Lower lobe of right lung (tissue), 2 donors: ENCODE measurements at regions not wholly inside any gene's neighbourhood (a gene's known extent, or its start where the extent isn't known, plus 50 kb on each side); places are given as distances from the start of the nearest gene placed in this dataset.

Source experiments
- ATAC-seq, 2 donors: fragments of 200-7000 bp; cut with Tn5 transposase; one replicate each; pipeline ENCODE4 v1.9.1; 2020 to 2022; ENCODE audit warnings: mild to moderate bottlenecking in 2 of 2, moderate library complexity in 2 of 2
- DNase-seq: peaks from one replicate; pipeline ENCODE4 v3.0.0-alpha.2; 2020
- H3K27ac ChIP-seq: fragments of 200-600 bp; one replicate; pipeline ENCODE4 v1.8.0; 2022
- H3K27me3 ChIP-seq: fragments of 200-600 bp; one replicate; pipeline ENCODE4 v1.8.0; 2022; ENCODE audit warnings: low read depth
- H3K36me3 ChIP-seq: fragments of 200-600 bp; one replicate; pipeline ENCODE4 v1.8.0; 2022; ENCODE audit warnings: mild to moderate bottlenecking
- H3K4me1 ChIP-seq: fragments of 200-600 bp; one replicate; pipeline ENCODE4 v1.8.0; 2022
- H3K4me3 ChIP-seq: fragments of 200-600 bp; one replicate; pipeline ENCODE4 v1.8.0; 2022; ENCODE audit warnings: mild to moderate bottlenecking
- H3K9me3 ChIP-seq: fragments of 200-600 bp; one replicate; pipeline ENCODE4 v1.8.0; 2022
- CTCF ChIP-seq: fragments of 200-600 bp; IDR thresholded peaks from one replicate; pipeline ENCODE4 v1.8.0; 2022; ENCODE audit warnings: antibody characterized with exemption, mild to moderate bottlenecking
- intact Hi-C: fragments of 100-400 bp; cut with DNase I; formaldehyde crosslinking; loops from one replicate; pipeline ENCODE4 v1.11.0; 2022
- donor health status: DM: no; HTN: yes; CAD: no; lungs with severe emphysema.

DNA sequence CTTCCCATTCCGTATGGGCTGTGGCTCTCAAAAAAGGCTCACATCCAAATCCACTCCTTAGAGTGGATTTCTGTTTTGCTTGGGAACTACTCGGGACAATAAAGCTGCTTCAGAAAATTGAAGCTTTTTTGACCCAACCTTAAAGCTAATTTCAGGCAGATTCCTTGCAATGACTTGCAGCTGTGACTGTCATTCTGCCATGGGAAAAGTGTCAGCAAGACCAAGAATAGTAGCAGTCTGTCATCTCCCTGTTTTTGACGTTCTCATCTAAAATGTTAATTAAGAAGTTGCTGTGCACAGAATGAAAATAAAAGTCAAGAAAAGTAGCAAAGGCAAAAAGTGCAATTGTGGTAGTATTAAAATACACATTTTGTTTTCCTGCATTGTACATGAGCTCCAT is 304.7 kb downstream of the COG6 start:
- H3K36me3 ChIP-seq = no peaks in the 10 kb centered on the region
- no peak overlapping the region for H3K27ac ChIP-seq
- no peak overlapping the region for H3K4me3 ChIP-seq
- no peaks in the 10 kb centered on the region for H3K9me3 ChIP-seq
- intact Hi-C loops = no loop called here
- H3K27me3 ChIP-seq = no peaks in the 10 kb centered on the region
- H3K4me1 ChIP-seq = peaks cover 5% of the 10 kb centered on the region
- DNase-seq = no peak
- no peak for TF ChIP-seq CTCF
- no peak for ATAC-seq

DNA sequence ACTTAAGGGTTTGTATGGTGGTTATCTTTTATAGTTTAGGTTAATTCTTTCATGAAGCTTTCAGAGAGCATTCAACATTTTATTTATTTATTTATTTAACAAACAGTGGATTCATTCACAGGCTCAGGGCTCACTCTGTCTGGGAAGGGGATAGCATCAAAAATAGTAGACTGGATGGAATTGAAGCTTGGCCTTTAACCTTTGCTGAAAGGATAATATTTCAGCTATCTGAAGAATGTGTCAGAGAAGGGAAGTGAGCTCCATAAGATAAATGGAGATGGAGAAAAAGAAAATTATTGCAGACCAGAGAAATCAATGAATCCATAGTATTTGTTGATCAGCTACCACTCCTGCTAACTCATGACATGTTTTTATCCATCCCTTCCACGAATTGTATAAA is 305.6 kb downstream of the COG6 start:
- TF ChIP-seq CTCF = no peak
- Histone ChIP-seq H3K4me1 (peaks cover 5% of the 10 kb centered on the region), H3K27ac (no peak overlapping the region), H3K9me3 (no peaks in the 10 kb centered on the region), H3K27me3 (no peaks in the 10 kb centered on the region), H3K36me3 (no peaks in the 10 kb centered on the region), H3K4me3 (no peak overlapping the region)
- DNase-seq (no peak), ATAC-seq (no peak)
- intact Hi-C loops = no loop called here

GRCh38 chr13:39963612-39964011 is 308.1 kb downstream of the COG6 start:
- DNase-seq = no peak

DNA sequence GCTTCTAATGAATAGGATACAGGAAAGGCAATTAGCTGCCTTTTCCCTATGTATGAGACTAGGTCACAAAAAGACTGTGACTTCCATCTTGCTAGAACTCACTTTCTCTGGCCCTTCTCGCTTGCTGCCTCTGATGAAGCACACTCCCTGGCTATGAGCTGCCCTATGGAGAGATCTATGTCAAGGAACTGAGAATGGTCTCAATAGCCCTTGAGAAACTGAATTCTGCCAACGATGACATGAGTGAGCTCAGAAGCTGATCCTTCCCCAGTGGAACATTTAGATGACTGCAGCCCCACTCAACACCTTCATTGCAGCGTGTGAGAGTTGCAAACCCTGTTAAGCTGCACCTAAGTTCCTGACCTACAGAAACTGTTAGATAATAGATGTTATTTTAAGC is 309.8 kb downstream of the COG6 start:
- intact Hi-C loops = no loop called here
- Histone ChIP-seq H3K27ac (no peak overlapping the region), H3K27me3 (no peaks in the 10 kb centered on the region), H3K36me3 (no peaks in the 10 kb centered on the region), H3K9me3 (no peaks in the 10 kb centered on the region), H3K4me3 (no peak overlapping the region), H3K4me1 (no peaks in the 10 kb centered on the region)
- DNase-seq (no peak), ATAC-seq (peak; percentile 56 to 87)
- no peak for TF ChIP-seq CTCF

More at GRCh38 chr13:39963612-39964011, 308.1 kb downstream of the COG6 start:
- Histone ChIP-seq H3K4me1 (no peaks in the 10 kb centered on the region), H3K9me3 (no peaks in the 10 kb centered on the region), H3K4me3 (no peak overlapping the region), H3K36me3 (no peaks in the 10 kb centered on the region), H3K27me3 (no peaks in the 10 kb centered on the region), H3K27ac (no peak overlapping the region)
- ATAC-seq = no peak
- no peak for TF ChIP-seq CTCF
- intact Hi-C loops = no loop called here

DNA sequence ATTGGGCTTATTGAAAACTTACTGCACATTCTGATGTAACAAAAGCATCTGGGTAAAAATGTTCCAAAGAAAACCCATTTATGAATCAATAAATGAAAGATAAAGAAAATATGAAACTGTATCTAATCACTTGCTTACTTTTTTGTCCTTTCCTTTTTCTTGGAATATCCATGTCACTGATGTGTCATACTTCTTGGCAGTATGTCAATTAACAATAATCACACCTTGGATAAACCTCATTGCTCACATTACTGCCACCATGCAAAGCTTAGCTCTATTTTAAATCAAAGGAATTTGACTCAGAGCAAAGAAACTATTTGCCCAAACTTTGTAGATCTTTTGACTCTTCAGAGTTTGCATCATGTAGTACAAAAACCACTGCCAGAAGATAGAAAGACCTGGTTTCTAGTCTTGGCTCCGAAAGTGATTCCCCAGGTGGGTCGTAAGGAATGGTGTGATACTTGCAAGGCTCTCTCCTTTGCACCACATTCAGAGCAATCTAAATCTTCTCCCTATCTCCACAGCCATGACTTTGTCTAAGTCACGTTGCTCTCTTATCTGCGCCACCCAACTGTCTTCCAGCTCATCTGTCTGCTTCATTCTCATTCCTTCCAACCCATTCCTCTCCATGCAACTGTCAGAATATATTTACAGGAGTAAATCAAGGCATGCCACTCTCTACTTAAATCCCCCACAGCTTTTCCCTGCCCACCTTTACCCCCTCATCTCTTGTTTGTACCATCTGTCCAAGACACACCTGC is 311.9 kb downstream of the COG6 start:
- TF ChIP-seq CTCF = no peak

More for the DNA sequence above, 311.9 kb downstream of the COG6 start:
- ATAC-seq (no peak), DNase-seq (no peak)
- intact Hi-C loops = no loop called here
- H3K4me1 ChIP-seq = no peaks in the 10 kb centered on the region
- no peaks in the 10 kb centered on the region for H3K9me3 ChIP-seq
- no peak overlapping the region for H3K4me3 ChIP-seq
- H3K36me3 ChIP-seq = no peaks in the 10 kb centered on the region
- H3K27me3 ChIP-seq = no peaks in the 10 kb centered on the region
- no peak overlapping the region for H3K27ac ChIP-seq
